Keratinocyte (primary cell): ENCODE measurements at regions not wholly inside any gene's neighbourhood (a gene's known extent, or its start where the extent isn't known, plus 50 kb on each side); places are given as distances from the start of the nearest gene placed in this dataset.

Experiments used
- DNase-seq: peaks from one replicate; pipeline ENCODE4 v3.0.0-alpha.2; 2011; ENCODE audit warnings: low read depth, missing footprints, low spot score
- FAIRE-seq: peaks from 2 replicates; lab custom pipeline; 2011; peaks lifted over from hg19 to GRCh38; lab: Jason Lieb, UNC
- H2AFZ ChIP-seq: 2 replicates; pipeline ENCODE4 v1.6.0; 2012; ENCODE audit warnings: low read length, control low read depth, inconsistent platforms; ENCODE audit not compliant: control insufficient read depth
- H3K27ac ChIP-seq: 2 replicates; pipeline ENCODE4 v1.5.1; 2011; ENCODE audit warnings: low read length; ENCODE audit not compliant: control insufficient read depth, insufficient read depth
- H3K27me3 ChIP-seq: 3 replicates; pipeline ENCODE4 v1.6.0; 2011; ENCODE audit warnings: low read length; ENCODE audit not compliant: control insufficient read depth, insufficient read depth; ENCODE audit errors: extremely low read depth
- H3K36me3 ChIP-seq, 2 experiments: 2 replicates in 1 of 2; 3 replicates in 1 of 2; pipeline ENCODE4 v1.5.1; 2011; ENCODE audit warnings: low read length in 2 of 2, mild to moderate bottlenecking in 1 of 2; ENCODE audit not compliant: control insufficient read depth in 2 of 2, insufficient read depth in 2 of 2; ENCODE audit errors: extremely low read depth in 1 of 2
- H3K4me1 ChIP-seq: 3 replicates; pipeline ENCODE4 v1.5.1; 2011; ENCODE audit warnings: low read length; ENCODE audit not compliant: control insufficient read depth, insufficient read depth; ENCODE audit errors: extremely low read depth
- H3K4me2 ChIP-seq: 3 replicates; pipeline ENCODE4 v1.6.0; 2011; ENCODE audit warnings: low read depth, low read length; ENCODE audit not compliant: control insufficient read depth, insufficient read depth; ENCODE audit errors: extremely low read depth
- H3K4me3 ChIP-seq, 3 experiments: fragments of 200-600 bp in 1 of 3; sonication (generic) in 1 of 3; 2 replicates in 2 of 3; 3 replicates in 1 of 3; pipeline ENCODE4 v1.5.1; 2011 to 2016; ENCODE audit warnings: low read length in 3 of 3, mild to moderate bottlenecking in 3 of 3, control low read depth in 2 of 3, inconsistent platforms in 1 of 3, low read depth in 1 of 3, mixed read lengths in 1 of 3, mixed run types in 1 of 3, moderate library complexity in 1 of 3; ENCODE audit not compliant: control insufficient read depth in 2 of 3, insufficient read depth in 2 of 3; ENCODE audit errors: extremely low read depth in 1 of 3
- H3K79me2 ChIP-seq: 2 replicates; pipeline ENCODE4 v1.6.0; 2012; ENCODE audit warnings: low read length; ENCODE audit not compliant: control insufficient read depth, insufficient read depth
- H3K9ac ChIP-seq: 3 replicates; pipeline ENCODE4 v1.6.0; 2011; ENCODE audit warnings: low read length; ENCODE audit not compliant: control insufficient read depth, insufficient read depth; ENCODE audit errors: extremely low read depth
- H3K9me1 ChIP-seq: 3 replicates; pipeline ENCODE4 v1.6.0; 2011; ENCODE audit warnings: low read length; ENCODE audit not compliant: control insufficient read depth, insufficient read depth; ENCODE audit errors: extremely low read depth
- H3K9me3 ChIP-seq: 2 replicates; pipeline ENCODE4 v1.5.1; 2012; ENCODE audit warnings: low read depth, low read length; ENCODE audit not compliant: control insufficient read depth
- H4K20me1 ChIP-seq: 3 replicates; pipeline ENCODE4 v1.6.0; 2011; ENCODE audit warnings: low read length; ENCODE audit not compliant: control insufficient read depth, insufficient read depth; ENCODE audit errors: extremely low read depth
- CTCF ChIP-seq, 3 experiments: IDR thresholded peaks in 1 of 3; conservative IDR thresholded peaks in 1 of 3; optimal IDR thresholded peaks in 1 of 3; 2 replicates in 2 of 3; 3 replicates in 1 of 3; pipeline versions ENCODE3 to v1.5.1; 2011; ENCODE audit warnings: low read length in 3 of 3, mild to moderate bottlenecking in 3 of 3, moderate library complexity in 2 of 3, control low read depth in 1 of 3, inconsistent platforms in 1 of 3; ENCODE audit not compliant: insufficient read depth in 2 of 3; ENCODE audit errors: extremely low read depth in 1 of 3
- EZH2 ChIP-seq: IDR thresholded peaks from one replicate; pipeline ENCODE4 v1.6.1; 2012; ENCODE audit warnings: inconsistent platforms, mild to moderate bottlenecking, low read length, moderate library complexity
- dilution Hi-C: fragments of 300-500 bp; cut with MboI; formaldehyde crosslinking; loops from one replicate; pipeline ENCODE4 v1.7.0; 2020; ENCODE audit warnings: low sequenced_read_pairs; ENCODE audit not compliant: extremely low pct_ligation_motif_present

GRCh38 chr11:91755951-91756707 lies 468.5 kb upstream of the FAT3 start:
- TF ChIP-seq EZH2: no peak
- TF ChIP-seq CTCF (optimal IDR thresholded peaks at IDR 0.05 in 1 of 3, IDR thresholded peaks at IDR 0.05 in 1 of 3, conservative IDR thresholded peaks at IDR 0.05 in 1 of 3; ENCODE audit: extremely low read depth in 1 of 3, insufficient read depth in 2 of 3, low read length in 3 of 3): no peak
- Histone ChIP-seq H3K4me1 (no peaks in the 10 kb centered on the region), H3K79me2 (no peaks in the 10 kb centered on the region), H3K36me3 (no peaks in the 10 kb centered on the region), H3K9me3 (no peaks in the 10 kb centered on the region), H3K27ac (no peak overlapping the region), H3K27me3 (no peaks in the 10 kb centered on the region), H2AFZ (no peak overlapping the region), H3K9ac (no peak overlapping the region), H4K20me1 (no peaks in the 10 kb centered on the region), H3K4me2 (no peak overlapping the region), H3K4me3 (no peak overlapping the region), H3K9me1 (no peaks in the 10 kb centered on the region)
- dilution Hi-C loops: no loop called here
- FAIRE-seq (no peak), DNase-seq (no peak)

GRCh38 chr11:91755526-91755925 lies 469.1 kb upstream of the FAT3 start:
- no peak for DNase-seq
- Histone ChIP-seq H3K4me1 (no peaks in the 10 kb centered on the region), H3K9me3 (no peaks in the 10 kb centered on the region), H3K36me3 (no peaks in the 10 kb centered on the region), H4K20me1 (no peaks in the 10 kb centered on the region), H3K79me2 (no peaks in the 10 kb centered on the region), H3K27me3 (no peaks in the 10 kb centered on the region), H3K9me1 (no peaks in the 10 kb centered on the region), H2AFZ (no peak overlapping the region), H3K4me2 (no peak overlapping the region), H3K9ac (no peak overlapping the region), H3K4me3 (no peak overlapping the region), H3K27ac (no peak overlapping the region)
- FAIRE-seq: no peak
- dilution Hi-C loops: no loop called here
- TF ChIP-seq EZH2 (no peak), CTCF (optimal IDR thresholded peaks at IDR 0.05 in 1 of 3, IDR thresholded peaks at IDR 0.05 in 1 of 3, conservative IDR thresholded peaks at IDR 0.05 in 1 of 3; ENCODE audit: extremely low read depth in 1 of 3, insufficient read depth in 2 of 3, low read length in 3 of 3) (no peak)
